Subcutaneous abdominal adipose tissue (tissue), 5 donors: ENCODE measurements at regions not wholly inside any gene's neighbourhood (a gene's known extent, or its start where the extent isn't known, plus 50 kb on each side); places are given as distances from the start of the nearest gene placed in this dataset.

ENCODE experiments used
- H3K27ac ChIP-seq: one replicate; pipeline ENCODE4 v1.7.0; 2013; ENCODE audit warnings: low read depth, mild to moderate bottlenecking, inconsistent platforms, low read length, moderate library complexity
- H3K27me3 ChIP-seq, 5 donors: one replicate each; pipeline ENCODE4 v1.7.0; 2013; ENCODE audit warnings: low read length in 5 of 5, inconsistent platforms in 1 of 5; ENCODE audit not compliant: control insufficient read depth in 5 of 5, insufficient read depth in 4 of 5
- H3K36me3 ChIP-seq, 5 donors: one replicate each; pipeline ENCODE4 v1.7.0; 2013; ENCODE audit warnings: low read length in 5 of 5; ENCODE audit not compliant: control insufficient read depth in 5 of 5, insufficient read depth in 5 of 5
- H3K4me1 ChIP-seq, 5 donors: one replicate each; pipeline ENCODE4 v1.7.0; 2013; ENCODE audit warnings: low read length in 5 of 5, mild to moderate bottlenecking in 3 of 5, moderate library complexity in 1 of 5; ENCODE audit not compliant: control insufficient read depth in 5 of 5, insufficient read depth in 5 of 5
- H3K4me3 ChIP-seq, 5 donors: one replicate each; pipeline ENCODE4 v1.7.0; 2013; ENCODE audit warnings: low read length in 5 of 5, low read depth in 1 of 5
- H3K9ac ChIP-seq, 5 donors: one replicate each; pipeline ENCODE4 v1.7.0; 2013; ENCODE audit warnings: low read length in 5 of 5, mild to moderate bottlenecking in 4 of 5, moderate library complexity in 3 of 5
- H3K9me3 ChIP-seq, 5 donors: one replicate each; pipeline ENCODE4 v1.7.0; 2013; ENCODE audit warnings: low read length in 5 of 5; ENCODE audit not compliant: control insufficient read depth in 5 of 5
- donor health status: healthy.
- donor health status: healthy.
- donor health status: healthy.
- donor health status: healthy.
- donor health status: healthy.

- Histone ChIP-seq H3K4me1 (no peaks in the 10 kb centered on the region), H3K27me3 (no peaks in the 10 kb centered on the region), H3K9me3 (peaks cover 0 to 10% (median 4%) of the 10 kb centered on the region in 5 donors), H3K36me3 (no peaks in the 10 kb centered on the region), H3K4me3 (no peak overlapping the region), H3K9ac (no peak overlapping the region), H3K27ac (no peak overlapping the region)
Observed at GRCh38 chr10:3361640-3362039, 189.1 kb upstream of the PITRM1 start.

DNA sequence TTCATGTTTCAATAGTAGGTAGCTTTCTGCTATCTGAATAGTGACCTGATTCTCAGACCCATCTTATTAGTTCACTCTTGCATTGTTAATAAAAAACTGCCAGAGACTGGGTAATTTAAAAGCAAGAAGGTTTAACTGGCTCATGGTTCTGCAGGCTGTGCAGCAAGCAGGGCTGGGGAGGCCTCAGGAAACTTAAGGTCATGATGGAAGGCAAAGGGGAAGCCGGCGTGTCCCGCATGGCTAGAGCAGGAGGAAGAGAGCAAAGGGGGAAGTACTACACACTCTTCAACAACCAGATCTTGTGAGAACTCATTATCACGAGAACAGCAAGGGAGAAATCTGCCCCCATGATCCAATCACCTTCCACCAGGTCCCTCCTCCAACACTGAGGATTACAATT is 185.2 kb upstream of the PITRM1 start:
- Histone ChIP-seq H3K27ac (no peak overlapping the region), H3K36me3 (no peaks in the 10 kb centered on the region), H3K27me3 (no peaks in the 10 kb centered on the region), H3K4me1 (peaks cover 0 to 4% (median 0%) of the 10 kb centered on the region in 5 donors), H3K9ac (no peak overlapping the region), H3K4me3 (no peak overlapping the region), H3K9me3 (peaks cover 0 to 10% (median 4%) of the 10 kb centered on the region in 5 donors)

DNA sequence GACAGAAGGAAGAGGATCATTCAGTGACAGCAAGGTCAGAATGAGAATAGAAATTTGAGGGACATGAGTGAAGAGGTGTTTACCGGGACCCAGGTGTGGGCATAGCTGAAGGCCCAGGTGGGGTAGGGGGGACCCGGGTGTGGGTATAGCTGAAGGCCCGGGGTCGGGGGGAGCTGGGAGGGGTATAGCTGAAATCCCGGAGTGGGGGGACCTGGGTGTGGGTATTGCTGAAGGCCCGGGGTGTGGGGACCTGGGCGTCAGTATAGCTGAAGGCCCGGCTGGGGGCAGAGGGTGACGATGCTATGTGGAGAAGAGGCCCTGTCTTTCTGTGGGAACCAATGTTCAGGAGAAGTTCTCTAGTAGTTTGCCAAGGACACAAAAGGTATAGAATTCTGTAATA is 183.0 kb upstream of the PITRM1 start:
- Histone ChIP-seq H3K36me3 (no peaks in the 10 kb centered on the region), H3K4me3 (no peak overlapping the region), H3K27ac (no peak overlapping the region), H3K4me1 (peaks cover 0 to 7% (median 0%) of the 10 kb centered on the region in 5 donors), H3K27me3 (no peaks in the 10 kb centered on the region), H3K9ac (no peak overlapping the region), H3K9me3 (peaks cover 0 to 6% (median 2%) of the 10 kb centered on the region in 5 donors)

DNA sequence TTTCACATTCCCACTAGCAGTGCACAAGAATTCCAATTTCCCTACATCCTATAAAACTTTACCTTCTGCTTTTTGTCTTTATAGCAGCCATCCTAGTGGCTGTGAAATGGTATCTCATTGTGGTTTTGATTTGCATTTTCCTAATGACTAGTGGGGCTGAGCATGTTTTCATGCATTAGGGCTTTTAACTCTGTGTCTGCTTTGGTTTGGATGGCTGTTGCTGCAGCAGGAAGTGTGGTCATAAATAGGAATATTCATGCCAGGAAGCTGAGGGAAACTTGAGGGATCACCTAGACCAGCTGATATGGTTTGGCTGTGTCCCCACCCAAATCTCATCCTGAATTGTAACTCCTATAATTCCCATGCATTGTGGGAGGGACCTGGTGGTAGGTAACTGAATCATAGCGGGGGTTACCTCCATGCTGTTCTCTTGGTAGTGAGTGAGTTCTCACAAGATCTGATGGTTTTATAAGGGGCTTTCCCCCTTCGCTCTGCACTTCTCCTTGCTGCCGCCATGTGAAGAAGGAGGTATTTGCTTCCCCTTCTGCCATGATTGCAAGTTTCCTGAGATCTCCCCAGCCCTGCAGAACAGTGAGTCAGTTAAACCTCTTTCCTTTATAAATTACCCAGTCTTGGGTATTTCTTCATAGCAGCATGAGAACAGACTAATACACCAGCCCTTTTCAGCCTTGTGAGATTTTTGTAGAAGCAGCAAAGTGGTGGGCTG is 181.8 kb upstream of the PITRM1 start:
- H3K9ac ChIP-seq, result no peak overlapping the region
- no peaks in the 10 kb centered on the region for H3K27me3 ChIP-seq
- peaks cover 0 to 12% (median 0%) of the 10 kb centered on the region in 5 donors for H3K4me1 ChIP-seq
- peaks cover 0 to 6% (median 2%) of the 10 kb centered on the region in 5 donors for H3K9me3 ChIP-seq
- H3K36me3 ChIP-seq, result no peaks in the 10 kb centered on the region
- H3K27ac ChIP-seq, result no peak overlapping the region
- H3K4me3 ChIP-seq, result no peak overlapping the region

DNA sequence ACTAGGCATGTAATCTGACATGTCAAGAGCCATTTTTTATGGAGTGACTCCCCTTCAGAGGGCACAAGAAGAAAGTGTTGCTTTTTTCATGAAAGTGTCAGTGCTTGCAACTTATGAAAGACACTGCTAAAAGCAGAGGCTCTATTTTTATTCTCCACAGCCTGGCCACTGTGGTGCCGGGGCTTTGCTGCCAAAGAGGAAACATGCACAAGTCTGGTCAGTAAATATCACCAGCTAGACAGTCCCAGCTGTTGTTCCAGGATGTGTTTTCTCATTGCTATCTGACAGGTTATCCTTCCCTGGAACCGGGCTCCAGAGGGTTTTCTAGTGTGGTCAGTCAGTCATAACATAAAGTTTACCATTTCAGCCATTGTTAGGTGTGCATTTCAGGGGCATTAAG is 180.7 kb upstream of the PITRM1 start:
- Histone ChIP-seq H3K4me1 (peaks cover 0 to 12% (median 0%) of the 10 kb centered on the region in 5 donors), H3K9me3 (peaks cover 0 to 1% (median 0%) of the 10 kb centered on the region in 5 donors), H3K27me3 (no peaks in the 10 kb centered on the region), H3K4me3 (no peak overlapping the region), H3K9ac (no peak overlapping the region), H3K36me3 (no peaks in the 10 kb centered on the region), H3K27ac (no peak overlapping the region)

DNA sequence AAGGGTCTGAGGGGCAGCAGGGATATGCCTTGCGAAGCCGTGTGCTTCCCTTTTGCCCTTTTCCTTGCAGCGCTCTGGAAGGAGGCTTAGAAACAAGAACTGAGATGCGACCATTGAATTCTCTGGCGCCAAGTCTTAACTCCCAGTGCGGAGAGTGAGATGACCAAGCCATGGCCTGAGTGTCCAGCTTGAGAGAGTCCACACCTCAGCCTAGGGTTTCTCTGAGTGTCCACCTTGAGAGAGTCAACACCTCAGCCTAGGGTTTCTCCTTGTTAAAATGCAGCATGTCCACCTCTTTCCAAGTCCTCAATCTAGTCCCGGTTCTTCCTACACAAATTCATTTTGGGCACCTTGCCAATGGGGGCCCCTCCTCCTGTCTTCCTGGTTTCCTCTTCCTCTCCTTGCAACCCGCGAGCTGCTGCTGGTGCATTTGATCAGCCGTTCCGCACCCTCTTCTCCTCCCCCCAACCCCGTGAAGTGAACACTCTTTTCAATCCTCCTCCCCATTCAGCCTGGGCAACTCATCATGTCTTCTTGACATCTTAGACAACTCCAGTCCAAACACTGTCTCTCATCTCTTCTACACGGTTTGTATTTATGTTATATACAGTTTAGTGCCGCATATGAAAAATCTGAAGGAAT is 178.2 kb upstream of the PITRM1 start:
- Histone ChIP-seq H3K27ac (no peak overlapping the region), H3K9me3 (no peaks in the 10 kb centered on the region), H3K27me3 (no peaks in the 10 kb centered on the region), H3K36me3 (no peaks in the 10 kb centered on the region), H3K4me1 (peaks cover 0 to 12% (median 0%) of the 10 kb centered on the region in 5 donors), H3K4me3 (peak overlapping the region in 1 of 5 donors; percentile 8), H3K9ac (no peak overlapping the region)

- Histone ChIP-seq H3K36me3 (no peaks in the 10 kb centered on the region), H3K9ac (no peak overlapping the region), H3K4me3 (no peak overlapping the region), H3K27ac (no peak overlapping the region), H3K9me3 (no peaks in the 10 kb centered on the region), H3K4me1 (peaks cover 0 to 12% (median 0%) of the 10 kb centered on the region in 5 donors), H3K27me3 (no peaks in the 10 kb centered on the region)
Observed at GRCh38 chr10:3350205-3350604, 177.6 kb upstream of the PITRM1 start.

- no peaks in the 10 kb centered on the region for H3K27me3 ChIP-seq
- no peaks in the 10 kb centered on the region for H3K36me3 ChIP-seq
- no peak overlapping the region for H3K9ac ChIP-seq
- peaks cover 0 to 12% (median 0%) of the 10 kb centered on the region in 5 donors for H3K4me1 ChIP-seq
- no peak overlapping the region for H3K4me3 ChIP-seq
- H3K9me3 ChIP-seq, result no peaks in the 10 kb centered on the region
- H3K27ac ChIP-seq, result no peak overlapping the region
Observed at GRCh38 chr10:3348564-3348963, 176.0 kb upstream of the PITRM1 start.

- no peaks in the 10 kb centered on the region for H3K36me3 ChIP-seq
- no peaks in the 10 kb centered on the region for H3K9me3 ChIP-seq
- H3K4me3 ChIP-seq, result no peak overlapping the region
- peaks cover 0 to 8% (median 0%) of the 10 kb centered on the region in 5 donors for H3K4me1 ChIP-seq
- no peak overlapping the region for H3K27ac ChIP-seq
- peaks cover 0 to 2% (median 0%) of the 10 kb centered on the region in 5 donors for H3K27me3 ChIP-seq
- no peak overlapping the region for H3K9ac ChIP-seq
Observed at GRCh38 chr10:3347413-3348182, 175.0 kb upstream of the PITRM1 start.

- no peak overlapping the region for H3K27ac ChIP-seq
- peaks cover 0 to 2% (median 0%) of the 10 kb centered on the region in 5 donors for H3K27me3 ChIP-seq
- H3K4me3 ChIP-seq, result no peak overlapping the region
- H3K9me3 ChIP-seq, result no peaks in the 10 kb centered on the region
- H3K4me1 ChIP-seq, result peaks cover 0 to 8% (median 0%) of the 10 kb centered on the region in 5 donors
- no peak overlapping the region for H3K9ac ChIP-seq
- no peaks in the 10 kb centered on the region for H3K36me3 ChIP-seq
Observed at GRCh38 chr10:3346851-3347250, 174.3 kb upstream of the PITRM1 start.
